ENCODE measurements at regions not wholly inside any gene's neighbourhood (a gene's known extent, or its start where the extent isn't known, plus 50 kb on each side); places are given as distances from the start of the nearest gene placed in this dataset.

DNA sequence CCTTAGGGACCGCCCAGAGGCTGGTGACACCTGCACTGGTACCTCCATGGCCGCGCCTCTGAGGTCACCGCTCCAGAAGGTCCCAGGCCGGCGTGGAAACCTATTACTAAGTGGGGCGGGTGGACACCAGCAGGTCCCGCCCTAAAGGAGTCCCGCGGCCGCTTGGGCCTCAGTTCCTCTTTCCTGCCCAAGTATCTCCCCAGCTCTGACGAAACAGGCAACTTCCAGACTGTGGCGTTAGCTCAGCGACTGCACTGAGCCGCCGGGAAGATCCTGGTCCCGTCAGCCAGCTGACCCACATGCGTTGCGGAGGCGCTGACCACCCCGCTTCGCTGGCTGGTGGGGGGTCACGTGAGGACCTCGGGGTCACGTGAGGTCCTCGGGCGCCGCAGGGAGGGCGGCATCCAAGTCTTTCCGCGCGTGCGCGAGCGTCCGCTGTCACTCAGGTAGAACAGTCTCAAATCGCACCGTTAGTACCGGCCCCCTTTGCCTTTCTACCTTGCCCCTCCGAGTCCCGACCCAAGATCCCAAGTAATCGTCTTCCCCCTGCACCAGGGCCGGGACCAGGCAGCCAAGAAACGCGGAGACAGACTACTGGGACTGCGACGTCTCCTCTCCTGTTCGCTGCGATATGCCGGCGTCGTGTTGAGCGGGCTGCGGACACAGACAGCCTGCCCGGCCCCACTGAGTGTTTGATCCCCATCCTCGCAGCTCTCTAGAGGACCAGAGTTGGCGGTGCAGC lies 53.7 kb upstream of the KDM4C start:
- Histone ChIP-seq H3K79me2 (no peaks in the 10 kb centered on the region), H3K9me3 (ENCODE audit: control insufficient read depth, low read length) (no peaks in the 10 kb centered on the region), H3K4me1 (no peaks in the 10 kb centered on the region), H3K27me3 (ENCODE audit: control insufficient read depth, insufficient read depth, low read length) (no peaks in the 10 kb centered on the region), H3K4me3 (ENCODE audit: low read depth, low read length) (peak overlapping the region; percentile 92), H3K36me3 (ENCODE audit: control insufficient read depth, insufficient read depth, low read length) (no peaks in the 10 kb centered on the region), H2AFZ (peak overlapping the region; percentile 97), H3K4me2 (ENCODE audit: low read length) (peak overlapping the region; percentile 98), H3K27ac (peak overlapping the region; percentile 88), H3K9ac (peak overlapping the region; percentile 29)
- TF ChIP-seq, protein P1, sequence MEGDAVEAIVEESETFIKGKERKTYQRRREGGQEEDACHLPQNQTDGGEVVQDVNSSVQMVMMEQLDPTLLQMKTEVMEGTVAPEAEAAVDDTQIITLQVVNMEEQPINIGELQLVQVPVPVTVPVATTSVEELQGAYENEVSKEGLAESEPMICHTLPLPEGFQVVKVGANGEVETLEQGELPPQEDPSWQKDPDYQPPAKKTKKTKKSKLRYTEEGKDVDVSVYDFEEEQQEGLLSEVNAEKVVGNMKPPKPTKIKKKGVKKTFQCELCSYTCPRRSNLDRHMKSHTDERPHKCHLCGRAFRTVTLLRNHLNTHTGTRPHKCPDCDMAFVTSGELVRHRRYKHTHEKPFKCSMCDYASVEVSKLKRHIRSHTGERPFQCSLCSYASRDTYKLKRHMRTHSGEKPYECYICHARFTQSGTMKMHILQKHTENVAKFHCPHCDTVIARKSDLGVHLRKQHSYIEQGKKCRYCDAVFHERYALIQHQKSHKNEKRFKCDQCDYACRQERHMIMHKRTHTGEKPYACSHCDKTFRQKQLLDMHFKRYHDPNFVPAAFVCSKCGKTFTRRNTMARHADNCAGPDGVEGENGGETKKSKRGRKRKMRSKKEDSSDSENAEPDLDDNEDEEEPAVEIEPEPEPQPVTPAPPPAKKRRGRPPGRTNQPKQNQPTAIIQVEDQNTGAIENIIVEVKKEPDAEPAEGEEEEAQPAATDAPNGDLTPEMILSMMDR (IDR thresholded peaks at IDR 0.05): no peak

- H3K9ac ChIP-seq: no peak overlapping the region
- no peak overlapping the region for H3K4me2 ChIP-seq (ENCODE audit: low read length)
- H2AFZ ChIP-seq: no peak overlapping the region
- TF ChIP-seq, protein P1 (IDR thresholded peaks at IDR 0.05): no peak
- H3K9me3 ChIP-seq (ENCODE audit: control insufficient read depth, low read length): no peaks in the 10 kb centered on the region
- no peak overlapping the region for H3K4me3 ChIP-seq (ENCODE audit: low read depth, low read length)
- no peaks in the 10 kb centered on the region for H3K36me3 ChIP-seq (ENCODE audit: control insufficient read depth, insufficient read depth, low read length)
- H3K4me1 ChIP-seq: no peaks in the 10 kb centered on the region
- no peaks in the 10 kb centered on the region for H3K27me3 ChIP-seq (ENCODE audit: control insufficient read depth, insufficient read depth, low read length)
- no peak overlapping the region for H3K27ac ChIP-seq
- no peaks in the 10 kb centered on the region for H3K79me2 ChIP-seq
Observed at GRCh38 chr9:6702707-6703106, 55.1 kb upstream of the KDM4C start.

DNA sequence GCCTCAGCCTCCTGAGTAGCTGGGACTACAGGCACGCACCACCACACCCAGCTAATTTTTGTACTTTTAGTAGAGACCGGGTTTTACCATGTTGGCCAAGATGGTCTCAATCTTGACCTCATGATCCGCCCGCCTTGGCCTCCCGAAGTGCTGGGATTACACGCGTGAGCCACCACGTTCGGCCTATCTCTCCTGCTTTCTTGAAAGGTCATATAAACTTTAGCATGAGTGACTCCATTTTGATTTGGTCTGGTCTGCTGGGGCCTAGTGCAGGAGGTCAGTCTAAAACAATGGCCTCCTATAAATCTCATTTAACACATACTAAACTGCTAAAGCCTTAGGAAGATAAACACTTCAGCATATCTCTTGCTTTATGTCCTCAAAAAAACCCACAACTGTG lies 50.6 kb upstream of the GLDC start:
- Histone ChIP-seq H3K79me2 (no peaks in the 10 kb centered on the region), H3K9ac (no peak overlapping the region), H3K4me1 (no peaks in the 10 kb centered on the region), H3K36me3 (ENCODE audit: control insufficient read depth, insufficient read depth, low read length) (no peaks in the 10 kb centered on the region), H3K9me3 (ENCODE audit: control insufficient read depth, low read length) (no peaks in the 10 kb centered on the region), H3K27me3 (ENCODE audit: control insufficient read depth, insufficient read depth, low read length) (no peaks in the 10 kb centered on the region), H2AFZ (no peak overlapping the region), H3K4me3 (ENCODE audit: low read depth, low read length) (no peak overlapping the region), H3K27ac (no peak overlapping the region), H3K4me2 (ENCODE audit: low read length) (no peak overlapping the region)
- TF ChIP-seq, protein P1 (IDR thresholded peaks at IDR 0.05): no peak

DNA sequence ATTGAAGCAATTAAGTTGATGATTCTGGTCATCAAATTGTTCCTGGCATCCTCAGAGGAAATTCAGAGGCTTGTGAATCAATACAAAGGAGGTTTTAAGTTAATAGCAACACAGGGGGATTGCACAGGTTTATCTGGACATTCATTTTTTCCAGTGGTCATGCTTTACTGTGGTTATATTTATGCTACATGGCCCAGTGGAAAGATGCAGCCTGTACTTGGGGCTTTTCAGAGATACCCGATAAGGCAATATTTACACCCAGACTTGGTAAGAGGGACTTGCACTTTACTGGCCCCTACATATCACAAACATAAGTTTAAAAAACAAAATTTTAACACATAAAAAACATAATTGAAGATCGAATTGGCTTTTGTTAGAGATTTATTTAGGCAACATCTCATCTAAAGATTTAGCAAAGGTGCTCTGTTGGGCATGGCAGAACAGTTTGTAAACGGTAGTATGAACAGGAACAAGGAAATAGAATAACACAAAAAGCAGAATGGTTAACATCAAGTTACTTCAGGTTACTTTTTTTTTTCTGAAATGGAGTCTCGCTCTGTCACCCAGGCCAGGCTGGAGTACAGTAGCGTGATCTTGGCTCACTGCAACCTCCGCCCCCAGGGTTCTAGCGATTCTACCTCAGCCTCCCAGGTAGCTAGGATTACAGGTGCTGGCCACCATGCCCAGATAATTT lies 49.7 kb upstream of the GLDC start:
- no peaks in the 10 kb centered on the region for H3K36me3 ChIP-seq (ENCODE audit: control insufficient read depth, insufficient read depth, low read length)
- H3K27ac ChIP-seq: no peak overlapping the region
- no peak overlapping the region for H3K4me2 ChIP-seq (ENCODE audit: low read length)

More for the DNA sequence above, 49.7 kb upstream of the GLDC start:
- H3K4me3 ChIP-seq (ENCODE audit: low read depth, low read length): no peak overlapping the region
- no peaks in the 10 kb centered on the region for H3K4me1 ChIP-seq
- H3K9ac ChIP-seq: no peak overlapping the region
- H3K9me3 ChIP-seq (ENCODE audit: control insufficient read depth, low read length): no peaks in the 10 kb centered on the region
- no peaks in the 10 kb centered on the region for H3K79me2 ChIP-seq
- no peaks in the 10 kb centered on the region for H3K27me3 ChIP-seq (ENCODE audit: control insufficient read depth, insufficient read depth, low read length)
- TF ChIP-seq, protein P1 (IDR thresholded peaks at IDR 0.05): no peak
- H2AFZ ChIP-seq: no peak overlapping the region

Data from parathyroid adenoma (tissue), 2 donors.